Endothelial cell (in vitro differentiated cells): ENCODE measurements at regions not wholly inside any gene's neighbourhood (a gene's known extent, or its start where the extent isn't known, plus 50 kb on each side); places are given as distances from the start of the nearest gene placed in this dataset.

ENCODE experiments used
- DNase-seq: peaks from one replicate; pipeline ENCODE4 v3.0.0; 2021; ENCODE audit warnings: low spot score
- H3K27ac Mint-ChIP-seq: one replicate; pipeline ENCODE4 v1.8.0; 2021; ENCODE audit warnings: mixed read lengths, inconsistent platforms; ENCODE audit not compliant: unreplicated experiment
- H3K27me3 Mint-ChIP-seq: one replicate; pipeline ENCODE4 v1.8.0; 2021; ENCODE audit warnings: mild to moderate bottlenecking, moderate library complexity, mixed read lengths, inconsistent platforms; ENCODE audit not compliant: unreplicated experiment
- H3K36me3 Mint-ChIP-seq: one replicate; pipeline ENCODE4 v1.8.0; 2021; ENCODE audit warnings: mild to moderate bottlenecking, low read depth, mixed read lengths, inconsistent platforms; ENCODE audit not compliant: unreplicated experiment
- H3K4me1 Mint-ChIP-seq: one replicate; pipeline ENCODE4 v1.8.0; 2021; ENCODE audit warnings: mild to moderate bottlenecking, mixed read lengths, inconsistent platforms; ENCODE audit not compliant: unreplicated experiment
- H3K4me3 Mint-ChIP-seq: one replicate; pipeline ENCODE4 v1.8.0; 2021; ENCODE audit warnings: mild to moderate bottlenecking, mixed read lengths, inconsistent platforms; ENCODE audit not compliant: unreplicated experiment
- H3K9me3 Mint-ChIP-seq: one replicate; pipeline ENCODE4 v1.8.0; 2021; ENCODE audit warnings: mixed read lengths, inconsistent platforms; ENCODE audit not compliant: unreplicated experiment
- CTCF ChIP-seq: fragments of 200-600 bp; sonication (generic); IDR thresholded peaks from one replicate; pipeline ENCODE4 v1.5.0; 2021; ENCODE audit warnings: antibody characterized with exemption; ENCODE audit not compliant: unreplicated experiment

GRCh38 chr5:114038756-114039155 lies 323.1 kb upstream of the KCNN2 start:
- no peak for TF ChIP-seq CTCF
- H3K9me3 Mint-ChIP-seq: no peaks in the 10 kb centered on the region
- no peak overlapping the region for H3K27ac Mint-ChIP-seq
- no peaks in the 10 kb centered on the region for H3K36me3 Mint-ChIP-seq
- peaks cover 3% of the 10 kb centered on the region for H3K27me3 Mint-ChIP-seq
- DNase-seq: no peak
- H3K4me1 Mint-ChIP-seq: no peaks in the 10 kb centered on the region
- H3K4me3 Mint-ChIP-seq: no peak overlapping the region

DNA sequence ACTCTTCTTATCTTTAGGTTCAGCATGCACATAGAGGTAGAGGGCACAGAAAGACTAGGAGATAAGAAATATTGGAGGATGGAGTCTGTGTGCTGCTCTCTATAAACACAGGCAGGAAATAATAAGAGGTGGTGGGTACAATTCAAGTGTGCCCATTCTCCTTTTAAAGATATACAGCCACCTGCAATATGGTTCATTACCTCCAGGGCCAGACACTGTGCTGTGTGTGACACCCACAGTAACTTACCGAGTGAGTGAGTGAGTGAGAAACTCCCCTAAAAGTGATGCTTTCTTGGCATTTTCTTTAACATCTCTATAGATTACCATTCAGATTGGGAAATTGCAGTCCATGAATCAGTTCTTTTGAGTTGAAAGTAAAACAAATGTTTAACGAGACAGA lies 311.8 kb upstream of the KCNN2 start:
- TF ChIP-seq CTCF: no peak
- H3K4me1 Mint-ChIP-seq: peaks cover 5% of the 10 kb centered on the region
- no peak overlapping the region for H3K27ac Mint-ChIP-seq
- H3K27me3 Mint-ChIP-seq: peaks cover 7% of the 10 kb centered on the region
- no peak for DNase-seq
- no peaks in the 10 kb centered on the region for H3K36me3 Mint-ChIP-seq
- no peak overlapping the region for H3K4me3 Mint-ChIP-seq
- H3K9me3 Mint-ChIP-seq: no peaks in the 10 kb centered on the region

- TF ChIP-seq CTCF: no peak
- Mint-ChIP-seq H3K27ac (no peak overlapping the region), H3K4me3 (no peak overlapping the region), H3K4me1 (peaks cover 5% of the 10 kb centered on the region), H3K9me3 (no peaks in the 10 kb centered on the region), H3K36me3 (no peaks in the 10 kb centered on the region), H3K27me3 (peaks cover 11% of the 10 kb centered on the region)
- no peak for DNase-seq
Measured at GRCh38 chr5:114053372-114053771, 308.5 kb upstream of the KCNN2 start.

- Mint-ChIP-seq H3K4me1 (peaks cover 5% of the 10 kb centered on the region), H3K4me3 (no peak overlapping the region), H3K36me3 (no peaks in the 10 kb centered on the region), H3K9me3 (no peaks in the 10 kb centered on the region), H3K27ac (no peak overlapping the region), H3K27me3 (peaks cover 16% of the 10 kb centered on the region)
- no peak for TF ChIP-seq CTCF
- DNase-seq: no peak
Measured at GRCh38 chr5:114054594-114054993, 307.3 kb upstream of the KCNN2 start.

- Mint-ChIP-seq H3K27ac (no peak overlapping the region), H3K9me3 (no peaks in the 10 kb centered on the region), H3K4me3 (peak overlapping the region; percentile 83), H3K36me3 (no peaks in the 10 kb centered on the region), H3K27me3 (peaks cover 16% of the 10 kb centered on the region), H3K4me1 (peaks cover 5% of the 10 kb centered on the region)
- TF ChIP-seq CTCF: no peak
- peak; percentile 70 for DNase-seq
Measured at GRCh38 chr5:114055318-114056184, 306.3 kb upstream of the KCNN2 start.
